ENCODE measurements at regions not wholly inside any gene's neighbourhood (a gene's known extent, or its start where the extent isn't known, plus 50 kb on each side); places are given as distances from the start of the nearest gene placed in this dataset.

DNA sequence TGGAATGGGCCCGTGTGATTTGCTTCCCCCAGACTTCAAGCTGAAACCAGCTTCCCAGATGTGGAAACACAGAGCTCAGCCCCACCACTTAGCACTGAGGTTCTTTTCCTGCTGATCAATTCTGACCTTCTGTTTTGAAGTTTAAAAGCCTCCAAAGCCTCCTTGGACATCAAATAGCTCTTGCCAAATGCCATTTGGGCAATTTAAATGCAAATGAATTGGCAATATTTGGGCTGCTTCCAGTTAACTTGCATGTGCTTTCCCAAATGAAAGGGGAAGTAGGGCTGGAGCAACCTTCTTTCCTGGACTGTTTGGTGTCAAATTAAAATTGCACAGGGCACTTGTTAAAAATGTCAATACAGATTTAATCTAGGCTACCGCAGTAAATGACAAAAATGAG lies 710.5 kb downstream of the TLR4 start:
- no peak overlapping the region for H3K4me3 ChIP-seq (replicated peaks; ENCODE audit: insufficient read depth, low read length)
- no peak overlapping the region for H3K27ac ChIP-seq (replicated peaks)
- TF ChIP-seq SPI1 (IDR thresholded peaks at IDR 0.05; ENCODE audit: borderline replicate concordance, low read depth) (no peak), GABPA (IDR thresholded peaks at IDR 0.05; ENCODE audit: low read depth) (no peak), REST (IDR thresholded peaks at IDR 0.05; ENCODE audit: insufficient replicate concordance, low read depth) (no peak), POLR2AphosphoS5 (IDR thresholded peaks at IDR 0.05; ENCODE audit: low read depth) (no peak)
- TF ChIP-seq, protein P1, sequence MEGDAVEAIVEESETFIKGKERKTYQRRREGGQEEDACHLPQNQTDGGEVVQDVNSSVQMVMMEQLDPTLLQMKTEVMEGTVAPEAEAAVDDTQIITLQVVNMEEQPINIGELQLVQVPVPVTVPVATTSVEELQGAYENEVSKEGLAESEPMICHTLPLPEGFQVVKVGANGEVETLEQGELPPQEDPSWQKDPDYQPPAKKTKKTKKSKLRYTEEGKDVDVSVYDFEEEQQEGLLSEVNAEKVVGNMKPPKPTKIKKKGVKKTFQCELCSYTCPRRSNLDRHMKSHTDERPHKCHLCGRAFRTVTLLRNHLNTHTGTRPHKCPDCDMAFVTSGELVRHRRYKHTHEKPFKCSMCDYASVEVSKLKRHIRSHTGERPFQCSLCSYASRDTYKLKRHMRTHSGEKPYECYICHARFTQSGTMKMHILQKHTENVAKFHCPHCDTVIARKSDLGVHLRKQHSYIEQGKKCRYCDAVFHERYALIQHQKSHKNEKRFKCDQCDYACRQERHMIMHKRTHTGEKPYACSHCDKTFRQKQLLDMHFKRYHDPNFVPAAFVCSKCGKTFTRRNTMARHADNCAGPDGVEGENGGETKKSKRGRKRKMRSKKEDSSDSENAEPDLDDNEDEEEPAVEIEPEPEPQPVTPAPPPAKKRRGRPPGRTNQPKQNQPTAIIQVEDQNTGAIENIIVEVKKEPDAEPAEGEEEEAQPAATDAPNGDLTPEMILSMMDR (IDR thresholded peaks at IDR 0.05; ENCODE audit: insufficient read depth, low read length) = no peak
- no peaks in the 10 kb centered on the region for H3K27me3 ChIP-seq (ENCODE audit: insufficient read depth, poor library complexity, severe bottlenecking)
- DNase-seq (ENCODE audit: low read depth in 1 of 2, low spot score in 1 of 2) = no peak

DNA sequence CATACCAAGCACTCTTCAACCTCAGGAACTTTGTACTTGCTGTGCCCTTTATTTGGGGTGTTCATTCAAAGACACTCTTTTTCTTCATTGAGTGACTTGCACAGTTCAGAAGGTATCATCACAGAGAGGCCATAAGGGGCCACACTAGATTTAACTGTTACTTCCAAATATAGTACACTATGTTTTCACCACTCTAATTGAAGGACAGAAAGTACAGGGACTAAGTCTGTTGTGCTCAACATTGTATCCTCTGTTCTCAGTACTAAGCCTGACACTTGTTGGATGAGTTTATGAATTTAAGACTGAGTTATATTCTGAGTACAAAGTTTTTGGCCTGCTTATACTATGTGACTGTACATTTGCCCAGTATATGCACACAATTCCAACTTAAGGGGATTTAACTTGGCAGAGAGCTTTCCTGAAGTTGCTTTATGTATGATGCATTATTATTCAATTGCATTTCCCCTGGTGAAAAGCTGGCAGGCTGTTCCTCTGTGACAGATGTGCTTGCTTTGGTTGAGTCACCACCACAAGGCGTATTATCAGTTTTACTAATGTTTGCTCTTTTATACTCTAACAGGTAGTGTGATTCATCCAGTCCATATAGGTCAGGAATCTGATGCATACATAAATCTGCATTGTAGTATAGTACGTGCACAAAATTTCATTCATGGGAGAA lies 714.8 kb downstream of the TLR4 start:
- Histone ChIP-seq H3K27me3 (ENCODE audit: insufficient read depth, poor library complexity, severe bottlenecking) (no peaks in the 10 kb centered on the region), H3K27ac (replicated peaks) (no peak overlapping the region), H3K4me3 (replicated peaks; ENCODE audit: insufficient read depth, low read length) (no peak overlapping the region)
- TF ChIP-seq SPI1 (IDR thresholded peaks at IDR 0.05; ENCODE audit: borderline replicate concordance, low read depth) (no peak), REST (IDR thresholded peaks at IDR 0.05; ENCODE audit: insufficient replicate concordance, low read depth) (no peak), GABPA (IDR thresholded peaks at IDR 0.05; ENCODE audit: low read depth) (no peak), POLR2AphosphoS5 (IDR thresholded peaks at IDR 0.05; ENCODE audit: low read depth) (no peak)
- TF ChIP-seq, protein P1 (IDR thresholded peaks at IDR 0.05; ENCODE audit: insufficient read depth, low read length) = no peak
- no peak for DNase-seq (ENCODE audit: low read depth in 1 of 2, low spot score in 1 of 2)

GRCh38 chr9:118419676-118420075 lies 715.5 kb downstream of the TLR4 start:
- no peak overlapping the region for H3K27ac ChIP-seq (replicated peaks)
- DNase-seq (ENCODE audit: low read depth in 1 of 2, low spot score in 1 of 2) = no peak
- H3K4me3 ChIP-seq (replicated peaks; ENCODE audit: insufficient read depth, low read length) = no peak overlapping the region
- TF ChIP-seq POLR2AphosphoS5 (IDR thresholded peaks at IDR 0.05; ENCODE audit: low read depth) (no peak), REST (IDR thresholded peaks at IDR 0.05; ENCODE audit: insufficient replicate concordance, low read depth) (no peak), GABPA (IDR thresholded peaks at IDR 0.05; ENCODE audit: low read depth) (no peak), SPI1 (IDR thresholded peaks at IDR 0.05; ENCODE audit: borderline replicate concordance, low read depth) (no peak)
- TF ChIP-seq, protein P1 (IDR thresholded peaks at IDR 0.05; ENCODE audit: insufficient read depth, low read length) = no peak
- H3K27me3 ChIP-seq (ENCODE audit: insufficient read depth, poor library complexity, severe bottlenecking) = no peaks in the 10 kb centered on the region

All from HL-60 (cell line).